Panc1 (cell line): ENCODE measurements at regions not wholly inside any gene's neighbourhood (a gene's known extent, or its start where the extent isn't known, plus 50 kb on each side); places are given as distances from the start of the nearest gene placed in this dataset.

Source experiments
- CTCF ChIP-seq: fragments of 450-650 bp; IDR thresholded peaks from 2 replicates; pipeline ENCODE4 v1.5.1; 2017; ENCODE audit warnings: mild to moderate bottlenecking
- SIN3A ChIP-seq: IDR thresholded peaks from 2 replicates; pipeline ENCODE4 v1.6.1; 2012; ENCODE audit warnings: low read depth, mild to moderate bottlenecking, low read length, moderate library complexity, borderline replicate concordance; ENCODE audit not compliant: insufficient read depth

GRCh38 chrX:42604302-42604701 lies 173.7 kb downstream of the PPP1R2C start:
- TF ChIP-seq SIN3A = no peak
- no peak for TF ChIP-seq CTCF
